ENCODE measurements at regions not wholly inside any gene's neighbourhood (a gene's known extent, or its start where the extent isn't known, plus 50 kb on each side); places are given as distances from the start of the nearest gene placed in this dataset.

- H3K9me3 ChIP-seq, result peaks cover 0 to 16% (median 0%) of the 10 kb centered on the region in 11 donors
- no peak for ATAC-seq
- DNase-seq, result no peak
- no peaks in the 10 kb centered on the region for H3K27me3 ChIP-seq
- no peaks in the 10 kb centered on the region for H3K36me3 ChIP-seq
- TF ChIP-seq CTCF (IDR thresholded peaks at IDR 0.05), result no peak
- no peak overlapping the region for H3K27ac ChIP-seq
- intact Hi-C loops (cut with DNase I), result no loop called here
- no peaks in the 10 kb centered on the region for H3K4me1 ChIP-seq
- 45 to 65% methylated on average over 19 of the region's 19 CpGs for WGBS, 2 donors
- no peak overlapping the region for H3K4me3 ChIP-seq
Observed at GRCh38 chr7:125773113-125773785, 843.6 kb upstream of the POT1 start.

GRCh38 chr7:125747966-125748365 lies 818.3 kb upstream of the POT1 start:
- no peaks in the 10 kb centered on the region for H3K27me3 ChIP-seq
- H3K27ac ChIP-seq, result no peak overlapping the region
- DNase-seq (no peak), ATAC-seq (no peak)
- H3K36me3 ChIP-seq, result no peaks in the 10 kb centered on the region
- no peak overlapping the region for H3K4me3 ChIP-seq
- TF ChIP-seq CTCF (IDR thresholded peaks at IDR 0.05), result no peak
- H3K9me3 ChIP-seq, result peaks cover 0 to 13% (median 0%) of the 10 kb centered on the region in 11 donors
- intact Hi-C loops (cut with DNase I), result no loop called here
- H3K4me1 ChIP-seq, result no peaks in the 10 kb centered on the region

DNA sequence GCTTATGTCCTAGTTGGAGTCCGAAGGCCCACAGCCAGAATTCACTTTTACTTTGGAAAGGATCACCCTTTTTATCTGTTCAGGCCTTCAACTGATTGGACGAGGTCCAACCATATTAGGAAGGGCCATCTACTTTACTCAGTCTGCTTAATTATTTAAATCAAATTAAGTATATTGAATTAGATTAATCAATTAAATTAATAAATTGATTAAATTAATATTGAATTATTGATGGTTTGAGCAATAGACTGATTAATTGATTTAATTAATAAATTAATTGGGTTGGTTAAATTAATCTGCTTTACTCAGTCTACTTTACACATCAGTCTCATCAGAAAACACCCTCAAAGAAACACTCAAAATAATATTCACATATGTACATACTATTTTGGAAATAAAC lies 816.9 kb upstream of the POT1 start:
- Histone ChIP-seq H3K9me3 (peaks cover 0 to 13% (median 0%) of the 10 kb centered on the region in 11 donors), H3K4me3 (no peak overlapping the region), H3K4me1 (no peaks in the 10 kb centered on the region), H3K27me3 (no peaks in the 10 kb centered on the region), H3K27ac (no peak overlapping the region), H3K36me3 (no peaks in the 10 kb centered on the region)
- no peak for ATAC-seq
- no peak for TF ChIP-seq CTCF (IDR thresholded peaks at IDR 0.05)
- DNase-seq, result no peak
- 68 to 73% methylated on average over 2 of the region's 2 CpGs for WGBS, 2 donors
- intact Hi-C loops (cut with DNase I), result no loop called here

- no peaks in the 10 kb centered on the region for H3K27me3 ChIP-seq
- H3K27ac ChIP-seq, result no peak overlapping the region
- no peak for ATAC-seq
- WGBS, 2 donors, result 68 to 94% methylated on average over 1 of the region's 1 CpG
- H3K4me3 ChIP-seq, result no peak overlapping the region
- no peaks in the 10 kb centered on the region for H3K4me1 ChIP-seq
- H3K36me3 ChIP-seq, result no peaks in the 10 kb centered on the region
- H3K9me3 ChIP-seq, result peaks cover 0 to under 1% (median 0%) of the 10 kb centered on the region in 11 donors
- intact Hi-C loops (cut with DNase I), result no loop called here
- DNase-seq, result no peak
- no peak for TF ChIP-seq CTCF (IDR thresholded peaks at IDR 0.05)
Observed at GRCh38 chr7:125727215-125727614, 797.6 kb upstream of the POT1 start.

Measured in heart right ventricle (tissue), 16 donors.